Activated CD4-positive, alpha-beta memory T cell treated with anti-CD3 and anti-CD28 coated beads, Interleukin-2, amount 10 ng/mL, durations not matched to agents 7 days and 5 days (primary cell): ENCODE measurements at regions not wholly inside any gene's neighbourhood (a gene's known extent, or its start where the extent isn't known, plus 50 kb on each side); places are given as distances from the start of the nearest gene placed in this dataset.

Experiments
- CTCF ChIA-PET: fragments of 350-600 bp; sonication (Branson Sonifier 250); formaldehyde crosslinking; loops from one replicate; lab custom pipeline; 2021; ENCODE audit warnings: antibody characterized with exemption, inconsistent platforms; lab: Charles Lee
- POLR2A ChIA-PET: fragments of 350-600 bp; sonication (Branson Sonifier 250); formaldehyde crosslinking; loops from one replicate; lab custom pipeline; 2021; ENCODE audit warnings: antibody characterized with exemption; lab: Charles Lee
- DNase-seq: peaks from one replicate; pipeline ENCODE4 v3.0.0-alpha.2; 2020
- H3K27ac Mint-ChIP-seq: one replicate; pipeline ENCODE4 v1.8.0; 2021; ENCODE audit warnings: mild to moderate bottlenecking, mixed read lengths
- H3K27me3 Mint-ChIP-seq: one replicate; pipeline ENCODE4 v1.8.0; 2021; ENCODE audit warnings: mixed read lengths
- H3K36me3 Mint-ChIP-seq: one replicate; pipeline ENCODE4 v1.8.0; 2021; ENCODE audit warnings: low read depth, mixed read lengths
- H3K4me1 Mint-ChIP-seq: one replicate; pipeline ENCODE4 v1.8.0; 2021; ENCODE audit warnings: mixed read lengths
- H3K4me3 Mint-ChIP-seq: one replicate; pipeline ENCODE4 v1.8.0; 2021; ENCODE audit warnings: mild to moderate bottlenecking, mixed read lengths
- H3K9me3 Mint-ChIP-seq: one replicate; pipeline ENCODE4 v1.8.0; 2021; ENCODE audit warnings: mixed read lengths

GRCh38 chr12:72082986-72083820 lies 144.6 kb downstream of the TPH2 start:
- ChIA-PET CTCF (no interaction called here), POLR2A (no interaction called here)
- Mint-ChIP-seq H3K9me3 (no peaks in the 10 kb centered on the region), H3K4me3 (no peak overlapping the region), H3K27ac (no peak overlapping the region), H3K36me3 (no peaks in the 10 kb centered on the region), H3K27me3 (peaks cover 2% of the 10 kb centered on the region), H3K4me1 (no peaks in the 10 kb centered on the region)
- DNase-seq = no peak

DNA sequence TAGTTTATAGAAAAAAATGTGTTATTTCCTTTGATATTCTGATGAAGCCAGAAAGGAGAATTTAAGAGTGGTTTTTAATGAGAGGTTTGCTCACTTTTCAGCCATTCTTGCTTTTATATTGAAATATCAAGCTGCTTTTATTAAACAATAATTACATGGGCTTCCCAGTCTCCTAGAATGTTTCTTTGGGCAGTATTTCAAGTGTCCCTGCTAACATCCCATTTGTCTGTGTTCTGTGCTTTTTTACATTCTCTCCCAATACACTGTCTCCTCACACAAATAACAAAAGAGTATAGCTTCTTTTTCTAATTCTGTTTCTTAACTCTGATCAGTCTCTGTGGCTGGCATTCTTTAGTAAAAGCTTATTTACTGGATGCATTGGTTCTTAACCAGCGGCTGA lies 145.4 kb downstream of the TPH2 start:
- Mint-ChIP-seq H3K27me3 (peaks cover 2% of the 10 kb centered on the region), H3K4me1 (no peaks in the 10 kb centered on the region), H3K27ac (no peak overlapping the region), H3K4me3 (no peak overlapping the region), H3K9me3 (no peaks in the 10 kb centered on the region), H3K36me3 (no peaks in the 10 kb centered on the region)
- ChIA-PET CTCF (no interaction called here), POLR2A (no interaction called here)
- no peak for DNase-seq

- H3K27ac Mint-ChIP-seq = no peak overlapping the region
- H3K27me3 Mint-ChIP-seq = peaks cover 2% of the 10 kb centered on the region
- no peaks in the 10 kb centered on the region for H3K9me3 Mint-ChIP-seq
- H3K4me1 Mint-ChIP-seq = no peaks in the 10 kb centered on the region
- DNase-seq = no peak
- ChIA-PET CTCF (no interaction called here), POLR2A (no interaction called here)
- no peak overlapping the region for H3K4me3 Mint-ChIP-seq
- no peaks in the 10 kb centered on the region for H3K36me3 Mint-ChIP-seq
These were observed 146.2 kb downstream of the TPH2 start for GRCh38 chr12:72084880-72085279.

- Mint-ChIP-seq H3K9me3 (peaks cover 3% of the 10 kb centered on the region), H3K27ac (no peak overlapping the region), H3K36me3 (no peaks in the 10 kb centered on the region)
These were observed 151.0 kb downstream of the TPH2 start for GRCh38 chr12:72089678-72090077.

DNA sequence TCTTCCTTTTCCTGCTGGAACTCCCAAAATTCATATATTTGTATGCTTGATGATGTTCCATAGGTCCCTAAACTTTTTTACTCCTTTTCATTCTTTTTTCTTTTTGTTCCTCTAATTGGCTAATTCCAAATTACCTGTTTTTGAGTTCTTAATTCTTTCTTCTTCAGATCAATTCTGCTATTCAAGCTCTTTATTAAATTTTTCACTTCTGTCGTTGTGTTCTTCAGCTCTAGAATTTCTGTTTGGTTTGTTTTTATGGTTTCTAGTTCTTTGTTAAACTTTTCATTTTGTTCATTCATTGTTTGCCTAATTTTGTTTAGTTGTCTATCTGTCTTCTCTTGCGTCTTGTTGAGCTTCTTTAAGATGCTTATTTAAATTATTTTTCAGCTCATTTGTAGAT lies 154.8 kb downstream of the TPH2 start:
- Mint-ChIP-seq H3K27ac (no peak overlapping the region), H3K9me3 (peaks cover 3% of the 10 kb centered on the region)

More at GRCh38 chr12:72089678-72090077, 151.0 kb downstream of the TPH2 start:
- H3K4me1 Mint-ChIP-seq = no peaks in the 10 kb centered on the region
- ChIA-PET POLR2A (no interaction called here), CTCF (no interaction called here)
- DNase-seq = no peak
- H3K27me3 Mint-ChIP-seq = no peaks in the 10 kb centered on the region
- no peak overlapping the region for H3K4me3 Mint-ChIP-seq

DNA sequence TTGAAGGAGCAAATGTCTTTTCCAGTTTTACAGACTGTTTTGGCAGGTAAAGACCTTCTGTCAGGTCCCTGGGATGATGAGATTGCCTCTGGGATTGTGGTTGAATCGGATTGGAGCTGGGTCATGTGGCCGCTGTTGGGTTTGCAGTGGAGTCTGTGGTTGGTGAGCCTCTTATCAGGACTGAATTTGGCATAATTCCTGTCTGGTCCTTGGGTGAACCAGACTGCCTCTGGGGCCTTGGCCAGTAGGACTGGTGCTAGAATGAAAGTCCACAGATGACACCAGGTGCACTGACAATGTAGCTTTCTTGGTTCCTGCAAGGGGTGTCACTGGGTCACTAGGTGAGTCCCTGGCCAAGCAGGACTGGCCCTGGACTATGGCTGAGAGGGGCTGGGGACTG lies 155.3 kb downstream of the TPH2 start:
- H3K9me3 Mint-ChIP-seq = peaks cover 3% of the 10 kb centered on the region
- POLR2A ChIA-PET = no interaction called here
- no peaks in the 10 kb centered on the region for H3K27me3 Mint-ChIP-seq
- H3K4me3 Mint-ChIP-seq = no peak overlapping the region
- no peak for DNase-seq
- no peaks in the 10 kb centered on the region for H3K36me3 Mint-ChIP-seq
- no peaks in the 10 kb centered on the region for H3K4me1 Mint-ChIP-seq
- CTCF ChIA-PET = no interaction called here
- H3K27ac Mint-ChIP-seq = no peak overlapping the region

More for the DNA sequence above, 154.8 kb downstream of the TPH2 start:
- no peaks in the 10 kb centered on the region for H3K27me3 Mint-ChIP-seq
- H3K36me3 Mint-ChIP-seq = no peaks in the 10 kb centered on the region
- no peak overlapping the region for H3K4me3 Mint-ChIP-seq
- H3K4me1 Mint-ChIP-seq = no peaks in the 10 kb centered on the region
- POLR2A ChIA-PET = no interaction called here
- CTCF ChIA-PET = no interaction called here
- DNase-seq = no peak

- H3K9me3 Mint-ChIP-seq = peaks cover 3% of the 10 kb centered on the region
- DNase-seq = no peak
- no peaks in the 10 kb centered on the region for H3K36me3 Mint-ChIP-seq
- H3K27me3 Mint-ChIP-seq = no peaks in the 10 kb centered on the region
- no peak overlapping the region for H3K4me3 Mint-ChIP-seq
- ChIA-PET CTCF (no interaction called here), POLR2A (no interaction called here)
- H3K4me1 Mint-ChIP-seq = no peaks in the 10 kb centered on the region
- no peak overlapping the region for H3K27ac Mint-ChIP-seq
These were observed 155.8 kb downstream of the TPH2 start for GRCh38 chr12:72094490-72094889.

GRCh38 chr12:72095025-72095424 lies 156.4 kb downstream of the TPH2 start:
- CTCF ChIA-PET = no interaction called here
- Mint-ChIP-seq H3K9me3 (peaks cover 3% of the 10 kb centered on the region), H3K27me3 (no peaks in the 10 kb centered on the region), H3K4me3 (no peak overlapping the region), H3K36me3 (no peaks in the 10 kb centered on the region), H3K4me1 (no peaks in the 10 kb centered on the region), H3K27ac (no peak overlapping the region)
- POLR2A ChIA-PET = no interaction called here
- no peak for DNase-seq

DNA sequence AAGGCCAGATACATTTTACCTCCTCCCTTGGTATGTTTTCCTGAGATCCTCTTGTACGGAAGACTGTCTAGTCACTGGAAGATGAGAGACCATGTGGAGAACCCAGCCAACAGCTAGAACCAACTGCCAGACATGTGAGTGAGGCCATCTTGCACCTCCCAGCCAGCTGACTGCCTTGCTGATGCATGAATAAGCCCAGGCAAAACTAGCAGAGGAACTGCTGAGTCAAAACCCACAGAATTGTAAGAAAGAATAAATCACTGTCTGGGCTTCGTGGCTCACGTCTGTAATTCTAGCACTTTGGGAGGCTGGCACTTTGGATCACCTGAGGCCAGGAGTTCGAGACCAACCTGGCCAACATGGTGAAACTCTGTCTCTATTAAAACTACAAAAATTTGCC lies 160.0 kb downstream of the TPH2 start:
- H3K4me3 Mint-ChIP-seq = no peak overlapping the region
- no peaks in the 10 kb centered on the region for H3K4me1 Mint-ChIP-seq
- DNase-seq = no peak
- peaks cover 2% of the 10 kb centered on the region for H3K9me3 Mint-ChIP-seq
- POLR2A ChIA-PET = no interaction called here
- no peaks in the 10 kb centered on the region for H3K27me3 Mint-ChIP-seq
- H3K27ac Mint-ChIP-seq = no peak overlapping the region
- CTCF ChIA-PET = no interaction called here
- no peaks in the 10 kb centered on the region for H3K36me3 Mint-ChIP-seq

DNA sequence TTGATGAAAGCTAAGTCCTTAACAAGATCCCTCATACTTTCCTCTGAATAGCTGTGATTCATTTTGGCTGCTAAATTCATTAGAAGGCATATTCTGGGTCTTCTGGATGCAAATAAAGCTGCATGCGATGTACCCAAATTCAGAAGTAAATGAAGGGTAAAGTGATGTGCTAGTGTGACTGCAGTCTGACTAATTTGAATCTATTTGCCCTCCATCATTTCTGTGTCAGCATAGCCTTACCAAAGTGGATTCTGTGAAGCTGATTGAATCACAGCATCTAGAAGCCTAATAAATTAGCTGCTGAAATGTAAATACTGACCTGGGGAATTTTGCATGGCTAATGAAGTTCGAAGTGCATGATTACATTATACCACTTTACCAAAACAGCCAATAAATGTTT lies 162.2 kb downstream of the TPH2 start:
- DNase-seq = no peak
- Mint-ChIP-seq H3K4me1 (no peaks in the 10 kb centered on the region), H3K9me3 (no peaks in the 10 kb centered on the region), H3K27ac (no peak overlapping the region), H3K36me3 (no peaks in the 10 kb centered on the region), H3K4me3 (no peak overlapping the region), H3K27me3 (no peaks in the 10 kb centered on the region)
- POLR2A ChIA-PET = no interaction called here
- CTCF ChIA-PET = no interaction called here

DNA sequence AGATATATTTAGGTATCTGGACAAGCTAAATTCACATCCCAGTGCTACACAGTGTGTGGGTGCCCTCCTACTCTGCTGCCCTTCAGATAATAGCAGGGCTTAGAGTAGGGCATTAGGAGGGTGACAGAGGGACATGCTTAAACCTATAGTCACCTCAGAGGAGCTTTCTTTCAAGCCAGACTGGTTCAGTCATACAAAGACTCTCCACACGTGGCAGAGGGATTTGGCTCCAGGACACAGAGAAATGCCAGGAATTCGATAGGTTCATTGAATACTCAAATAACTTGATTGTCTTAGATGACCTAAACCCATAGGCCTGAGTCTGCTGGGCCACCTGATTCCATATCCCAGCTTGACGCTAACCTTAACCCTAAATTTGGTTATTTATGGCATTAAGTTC lies 163.5 kb downstream of the TPH2 start:
- CTCF ChIA-PET = no interaction called here

GRCh38 chr12:72105849-72106248 lies 166.3 kb upstream of the TRHDE start:
- Mint-ChIP-seq H3K27ac (no peak overlapping the region), H3K27me3 (no peaks in the 10 kb centered on the region), H3K36me3 (no peaks in the 10 kb centered on the region), H3K9me3 (no peaks in the 10 kb centered on the region), H3K4me1 (no peaks in the 10 kb centered on the region), H3K4me3 (no peak overlapping the region)
- no peak for DNase-seq
- POLR2A ChIA-PET = no interaction called here
- CTCF ChIA-PET = no interaction called here

More for the DNA sequence above, 163.5 kb downstream of the TPH2 start:
- Mint-ChIP-seq H3K36me3 (no peaks in the 10 kb centered on the region), H3K27ac (no peak overlapping the region), H3K4me3 (no peak overlapping the region), H3K27me3 (no peaks in the 10 kb centered on the region), H3K9me3 (no peaks in the 10 kb centered on the region), H3K4me1 (no peaks in the 10 kb centered on the region)
- no peak for DNase-seq
- POLR2A ChIA-PET = no interaction called here

DNA sequence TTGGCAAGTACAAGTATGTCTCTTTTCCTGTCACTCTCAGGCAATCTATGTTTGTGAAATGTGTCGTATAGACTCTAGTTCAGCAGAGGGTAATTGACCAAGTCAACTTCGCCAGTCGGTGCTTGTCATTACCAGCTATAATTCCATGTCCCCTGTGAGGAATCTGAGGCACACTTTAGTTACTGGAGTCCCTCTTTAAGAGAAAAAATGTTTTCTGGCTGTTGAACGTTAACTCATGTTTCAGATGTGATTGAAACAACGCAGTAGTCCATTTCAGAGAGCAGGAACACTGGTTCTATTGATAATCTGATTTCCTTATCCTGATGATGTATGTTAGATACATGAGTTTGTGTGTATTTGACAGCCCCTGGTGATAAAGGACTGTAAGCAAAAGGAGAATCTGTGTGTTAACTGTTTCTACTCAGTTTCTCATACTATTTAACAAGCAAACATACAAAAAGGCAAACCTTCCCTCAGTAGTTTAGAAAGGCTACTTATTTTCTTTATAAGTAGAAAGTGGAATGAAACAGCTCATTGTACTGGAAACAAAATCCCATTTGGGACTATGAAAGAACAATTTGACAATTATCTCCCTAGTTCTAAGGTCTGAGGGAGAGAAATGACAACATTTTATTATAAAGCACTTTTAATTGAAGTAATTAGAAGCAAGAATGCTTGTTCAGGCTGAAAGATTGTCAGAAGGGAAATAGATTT lies 161.1 kb upstream of the TRHDE start:
- Mint-ChIP-seq H3K4me1 (no peaks in the 10 kb centered on the region), H3K4me3 (no peak overlapping the region)
- CTCF ChIA-PET = no interaction called here

GRCh38 chr12:72111706-72112105 lies 160.5 kb upstream of the TRHDE start:
- DNase-seq = no peak
- Mint-ChIP-seq H3K27me3 (no peaks in the 10 kb centered on the region), H3K27ac (no peak overlapping the region), H3K9me3 (no peaks in the 10 kb centered on the region), H3K4me1 (no peaks in the 10 kb centered on the region), H3K4me3 (no peak overlapping the region), H3K36me3 (no peaks in the 10 kb centered on the region)
- CTCF ChIA-PET = no interaction called here
- POLR2A ChIA-PET = no interaction called here

More for the DNA sequence above, 161.1 kb upstream of the TRHDE start:
- Mint-ChIP-seq H3K27me3 (no peaks in the 10 kb centered on the region), H3K36me3 (no peaks in the 10 kb centered on the region), H3K9me3 (no peaks in the 10 kb centered on the region), H3K27ac (no peak overlapping the region)
- POLR2A ChIA-PET = no interaction called here
- DNase-seq = no peak
